ENCODE measurements at regions not wholly inside any gene's neighbourhood (a gene's known extent, or its start where the extent isn't known, plus 50 kb on each side); places are given as distances from the start of the nearest gene placed in this dataset.

DNA sequence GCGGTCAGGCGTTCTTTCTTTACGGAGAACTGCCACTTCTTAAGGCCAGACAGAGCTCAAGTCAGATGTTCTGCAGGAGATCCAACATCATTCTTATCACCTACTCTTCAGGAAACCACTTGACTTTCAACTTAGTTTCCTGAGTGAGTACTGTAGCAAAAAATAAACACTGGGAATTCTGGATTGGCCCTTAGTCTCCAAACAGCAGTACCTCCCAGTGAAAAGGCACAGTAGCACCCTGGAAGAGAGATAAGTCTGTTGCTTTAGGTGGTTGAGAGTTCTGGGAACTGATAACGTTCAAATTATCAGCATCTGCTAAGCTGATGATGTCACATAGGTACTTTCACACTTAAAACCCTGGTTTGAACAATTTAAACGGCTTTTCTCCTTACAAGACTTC lies 971.8 kb upstream of the TENM4 start:
- TF ChIP-seq, protein P1, sequence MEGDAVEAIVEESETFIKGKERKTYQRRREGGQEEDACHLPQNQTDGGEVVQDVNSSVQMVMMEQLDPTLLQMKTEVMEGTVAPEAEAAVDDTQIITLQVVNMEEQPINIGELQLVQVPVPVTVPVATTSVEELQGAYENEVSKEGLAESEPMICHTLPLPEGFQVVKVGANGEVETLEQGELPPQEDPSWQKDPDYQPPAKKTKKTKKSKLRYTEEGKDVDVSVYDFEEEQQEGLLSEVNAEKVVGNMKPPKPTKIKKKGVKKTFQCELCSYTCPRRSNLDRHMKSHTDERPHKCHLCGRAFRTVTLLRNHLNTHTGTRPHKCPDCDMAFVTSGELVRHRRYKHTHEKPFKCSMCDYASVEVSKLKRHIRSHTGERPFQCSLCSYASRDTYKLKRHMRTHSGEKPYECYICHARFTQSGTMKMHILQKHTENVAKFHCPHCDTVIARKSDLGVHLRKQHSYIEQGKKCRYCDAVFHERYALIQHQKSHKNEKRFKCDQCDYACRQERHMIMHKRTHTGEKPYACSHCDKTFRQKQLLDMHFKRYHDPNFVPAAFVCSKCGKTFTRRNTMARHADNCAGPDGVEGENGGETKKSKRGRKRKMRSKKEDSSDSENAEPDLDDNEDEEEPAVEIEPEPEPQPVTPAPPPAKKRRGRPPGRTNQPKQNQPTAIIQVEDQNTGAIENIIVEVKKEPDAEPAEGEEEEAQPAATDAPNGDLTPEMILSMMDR (IDR thresholded peaks at IDR 0.05; ENCODE audit: insufficient read depth, low read length) = no peak
- no peak for TF ChIP-seq POLR2AphosphoS5 (IDR thresholded peaks at IDR 0.05; ENCODE audit: low read depth)

Measured in HL-60 (cell line).